Subcutaneous abdominal adipose tissue (tissue), 5 donors: ENCODE measurements at regions not wholly inside any gene's neighbourhood (a gene's known extent, or its start where the extent isn't known, plus 50 kb on each side); places are given as distances from the start of the nearest gene placed in this dataset.

Experiments used
- H3K27ac ChIP-seq: one replicate; pipeline ENCODE4 v1.7.0; 2013; ENCODE audit warnings: low read depth, mild to moderate bottlenecking, inconsistent platforms, low read length, moderate library complexity
- H3K27me3 ChIP-seq, 5 donors: one replicate each; pipeline ENCODE4 v1.7.0; 2013; ENCODE audit warnings: low read length in 5 of 5, inconsistent platforms in 1 of 5; ENCODE audit not compliant: control insufficient read depth in 5 of 5, insufficient read depth in 4 of 5
- H3K36me3 ChIP-seq, 5 donors: one replicate each; pipeline ENCODE4 v1.7.0; 2013; ENCODE audit warnings: low read length in 5 of 5; ENCODE audit not compliant: control insufficient read depth in 5 of 5, insufficient read depth in 5 of 5
- H3K4me1 ChIP-seq, 5 donors: one replicate each; pipeline ENCODE4 v1.7.0; 2013; ENCODE audit warnings: low read length in 5 of 5, mild to moderate bottlenecking in 3 of 5, moderate library complexity in 1 of 5; ENCODE audit not compliant: control insufficient read depth in 5 of 5, insufficient read depth in 5 of 5
- H3K4me3 ChIP-seq, 5 donors: one replicate each; pipeline ENCODE4 v1.7.0; 2013; ENCODE audit warnings: low read length in 5 of 5, low read depth in 1 of 5
- H3K9ac ChIP-seq, 5 donors: one replicate each; pipeline ENCODE4 v1.7.0; 2013; ENCODE audit warnings: low read length in 5 of 5, mild to moderate bottlenecking in 4 of 5, moderate library complexity in 3 of 5
- H3K9me3 ChIP-seq, 5 donors: one replicate each; pipeline ENCODE4 v1.7.0; 2013; ENCODE audit warnings: low read length in 5 of 5; ENCODE audit not compliant: control insufficient read depth in 5 of 5
- donor health status: healthy.
- donor health status: healthy.
- donor health status: healthy.
- donor health status: healthy.
- donor health status: healthy.

- Histone ChIP-seq H3K9ac (no peak overlapping the region), H3K27ac (no peak overlapping the region)
Measured at GRCh38 chr2:181253438-181253837, 203.7 kb upstream of the ITGA4 start.

DNA sequence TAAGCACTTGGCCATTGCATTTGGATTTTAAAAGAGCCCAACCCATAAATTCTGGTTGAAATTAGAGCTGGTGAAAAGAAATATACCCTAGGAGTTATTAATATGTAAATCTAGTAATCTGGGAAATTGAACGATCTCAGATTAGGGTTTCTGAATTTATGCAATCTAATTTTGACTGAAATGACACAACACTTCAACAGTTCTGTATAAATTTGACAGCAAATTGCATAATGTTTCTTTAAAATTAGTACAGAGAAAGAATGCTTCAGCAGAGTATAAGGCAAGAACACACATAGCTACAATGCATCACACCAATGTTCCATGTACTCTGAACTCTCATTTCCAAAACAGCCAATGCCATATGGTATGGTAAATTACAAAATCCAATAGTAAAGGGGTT lies 201.5 kb upstream of the ITGA4 start:
- no peak overlapping the region for H3K9ac ChIP-seq
- H3K9me3 ChIP-seq: no peaks in the 10 kb centered on the region
- H3K27ac ChIP-seq: no peak overlapping the region
- no peaks in the 10 kb centered on the region for H3K36me3 ChIP-seq
- no peaks in the 10 kb centered on the region for H3K27me3 ChIP-seq
- H3K4me3 ChIP-seq: no peak overlapping the region
- no peaks in the 10 kb centered on the region for H3K4me1 ChIP-seq

More at GRCh38 chr2:181253438-181253837, 203.7 kb upstream of the ITGA4 start:
- Histone ChIP-seq H3K27me3 (no peaks in the 10 kb centered on the region), H3K9me3 (no peaks in the 10 kb centered on the region), H3K4me1 (no peaks in the 10 kb centered on the region), H3K4me3 (no peak overlapping the region), H3K36me3 (no peaks in the 10 kb centered on the region)

DNA sequence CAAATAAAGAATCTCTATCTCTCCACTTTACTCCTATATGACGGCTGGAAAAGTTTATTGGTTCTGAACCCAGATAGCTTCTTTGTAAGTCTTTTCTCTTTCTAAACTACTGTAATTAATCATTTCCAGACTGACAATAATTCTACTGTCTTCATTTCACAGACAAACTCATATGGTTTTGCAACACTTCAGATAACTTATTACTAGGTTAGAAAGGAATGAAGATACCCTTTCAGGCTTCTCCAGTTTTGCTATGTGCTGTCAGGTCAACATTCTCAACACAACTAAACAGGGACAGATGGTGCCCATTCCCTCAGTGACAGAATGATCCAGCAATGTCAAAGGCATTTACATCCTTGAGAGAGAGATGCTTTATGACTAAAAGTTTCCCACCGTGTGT lies 198.5 kb upstream of the ITGA4 start:
- H3K9ac ChIP-seq: no peak overlapping the region
- H3K4me3 ChIP-seq: no peak overlapping the region
- no peaks in the 10 kb centered on the region for H3K36me3 ChIP-seq
- no peaks in the 10 kb centered on the region for H3K9me3 ChIP-seq
- no peaks in the 10 kb centered on the region for H3K27me3 ChIP-seq
- H3K27ac ChIP-seq: no peak overlapping the region
- no peaks in the 10 kb centered on the region for H3K4me1 ChIP-seq

- Histone ChIP-seq H3K4me3 (no peak overlapping the region), H3K9ac (no peak overlapping the region), H3K4me1 (no peaks in the 10 kb centered on the region), H3K27ac (no peak overlapping the region), H3K9me3 (no peaks in the 10 kb centered on the region), H3K36me3 (no peaks in the 10 kb centered on the region), H3K27me3 (no peaks in the 10 kb centered on the region)
Measured at GRCh38 chr2:181262782-181263181, 194.4 kb upstream of the ITGA4 start.

- H3K27ac ChIP-seq: no peak overlapping the region
- no peaks in the 10 kb centered on the region for H3K4me1 ChIP-seq
- no peak overlapping the region for H3K9ac ChIP-seq
- H3K27me3 ChIP-seq: no peaks in the 10 kb centered on the region
- H3K9me3 ChIP-seq: no peaks in the 10 kb centered on the region
- H3K36me3 ChIP-seq: no peaks in the 10 kb centered on the region
- no peak overlapping the region for H3K4me3 ChIP-seq
Measured at GRCh38 chr2:181264001-181264400, 193.2 kb upstream of the ITGA4 start.

GRCh38 chr2:181264441-181264840 lies 192.7 kb upstream of the ITGA4 start:
- no peak overlapping the region for H3K9ac ChIP-seq
- no peaks in the 10 kb centered on the region for H3K4me1 ChIP-seq
- H3K27ac ChIP-seq: no peak overlapping the region
- no peaks in the 10 kb centered on the region for H3K9me3 ChIP-seq
- no peaks in the 10 kb centered on the region for H3K36me3 ChIP-seq
- no peak overlapping the region for H3K4me3 ChIP-seq
- no peaks in the 10 kb centered on the region for H3K27me3 ChIP-seq

DNA sequence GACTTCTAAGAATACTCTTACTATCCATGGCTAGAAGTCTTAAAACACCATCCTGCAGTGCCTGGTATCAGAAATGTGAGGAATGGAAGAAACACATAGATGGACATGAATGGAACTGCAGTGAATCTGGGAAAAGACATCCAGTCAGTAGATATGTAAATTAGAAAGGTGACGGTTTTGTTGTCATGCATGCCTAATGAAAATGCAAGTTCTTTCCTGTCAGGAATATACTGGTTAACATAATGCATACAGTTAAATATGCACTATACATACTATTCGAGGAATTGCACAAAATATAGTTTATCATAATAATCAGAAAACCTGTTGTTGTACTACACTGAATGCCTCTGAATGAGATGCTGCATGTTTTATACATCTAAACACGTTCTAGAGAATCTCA lies 190.6 kb upstream of the ITGA4 start:
- Histone ChIP-seq H3K36me3 (no peaks in the 10 kb centered on the region), H3K9me3 (no peaks in the 10 kb centered on the region), H3K27me3 (no peaks in the 10 kb centered on the region), H3K4me1 (no peaks in the 10 kb centered on the region), H3K9ac (no peak overlapping the region), H3K27ac (no peak overlapping the region), H3K4me3 (no peak overlapping the region)

DNA sequence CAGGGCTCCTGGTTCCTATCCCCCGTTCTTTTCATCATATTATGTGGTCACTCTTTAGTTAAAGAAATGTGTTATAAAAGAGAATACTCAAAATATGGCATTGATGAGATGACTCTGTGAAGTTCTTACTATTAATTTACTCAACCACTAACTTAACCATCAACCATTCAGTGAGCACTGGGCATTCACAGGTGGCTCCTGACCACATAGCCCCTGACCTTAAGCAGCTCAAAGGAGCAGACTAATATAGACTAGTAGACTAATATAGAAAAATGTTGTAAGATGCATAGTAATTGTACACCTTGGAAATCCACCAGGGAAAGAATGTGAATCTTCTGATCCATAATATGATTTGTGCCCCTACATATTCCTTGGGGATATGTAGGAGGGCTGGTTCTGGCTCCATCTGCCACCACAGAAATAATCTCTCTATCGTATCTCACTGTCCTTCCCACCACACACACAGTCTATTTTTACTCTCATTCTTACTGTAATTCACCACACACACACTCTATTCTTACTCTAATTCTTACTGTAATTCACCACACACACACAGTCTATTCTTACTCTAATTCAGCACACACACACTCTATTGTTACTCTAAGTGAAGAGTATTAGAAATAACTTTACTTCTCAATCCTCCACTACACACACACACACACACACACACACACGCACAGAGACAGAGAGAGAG lies 188.9 kb upstream of the ITGA4 start:
- no peaks in the 10 kb centered on the region for H3K27me3 ChIP-seq

DNA sequence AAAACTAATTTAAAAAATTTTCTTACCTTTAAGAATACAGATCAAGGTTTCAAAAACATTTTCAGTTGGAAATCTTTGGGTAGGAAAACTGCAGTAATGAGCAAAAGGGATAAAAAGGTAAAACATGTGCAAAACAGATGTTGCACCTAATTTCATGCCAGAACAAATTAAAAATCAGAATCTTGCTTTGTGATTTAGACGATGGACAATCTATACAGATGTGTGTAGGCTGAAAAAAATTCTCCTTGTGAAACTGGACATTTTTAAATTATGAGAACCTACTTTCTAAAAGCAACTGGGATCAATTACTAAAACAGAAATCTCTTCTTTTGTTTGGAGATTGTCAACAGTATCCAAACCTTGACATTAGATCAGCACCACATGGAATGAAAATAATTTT lies 183.2 kb upstream of the ITGA4 start:
- H3K9me3 ChIP-seq: no peaks in the 10 kb centered on the region
- no peaks in the 10 kb centered on the region for H3K27me3 ChIP-seq
- H3K4me1 ChIP-seq: no peaks in the 10 kb centered on the region
- no peak overlapping the region for H3K27ac ChIP-seq
- no peaks in the 10 kb centered on the region for H3K36me3 ChIP-seq
- no peak overlapping the region for H3K9ac ChIP-seq
- H3K4me3 ChIP-seq: no peak overlapping the region

More for the DNA sequence above, 188.9 kb upstream of the ITGA4 start:
- Histone ChIP-seq H3K27ac (no peak overlapping the region), H3K9me3 (no peaks in the 10 kb centered on the region), H3K4me1 (no peaks in the 10 kb centered on the region), H3K9ac (no peak overlapping the region), H3K36me3 (no peaks in the 10 kb centered on the region), H3K4me3 (no peak overlapping the region)

GRCh38 chr2:181275643-181276070 lies 181.5 kb upstream of the ITGA4 start:
- Histone ChIP-seq H3K27me3 (no peaks in the 10 kb centered on the region), H3K4me3 (no peak overlapping the region), H3K27ac (no peak overlapping the region), H3K9ac (no peak overlapping the region), H3K9me3 (no peaks in the 10 kb centered on the region), H3K36me3 (no peaks in the 10 kb centered on the region), H3K4me1 (no peaks in the 10 kb centered on the region)
